ENCODE measurements at regions not wholly inside any gene's neighbourhood (a gene's known extent, or its start where the extent isn't known, plus 50 kb on each side); places are given as distances from the start of the nearest gene placed in this dataset.

DNA sequence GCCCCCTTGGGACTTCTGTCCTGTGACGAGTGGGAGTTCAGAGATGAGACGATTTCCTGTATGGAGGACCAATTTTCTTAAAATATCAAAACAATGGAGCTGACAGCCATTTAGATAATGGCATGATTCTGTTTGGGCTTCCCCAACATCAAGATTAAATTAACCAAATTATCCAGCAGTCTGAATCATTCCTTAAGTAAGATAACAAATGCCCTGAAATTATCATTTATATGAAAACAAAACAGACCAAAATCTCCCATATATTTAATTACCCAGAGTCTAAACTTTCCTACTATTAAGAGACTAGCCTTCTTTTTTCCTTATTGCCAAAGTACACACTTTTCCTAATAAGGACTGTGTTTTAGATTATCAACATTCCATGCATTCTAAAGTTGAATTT is 550.1 kb upstream of the PSMD7 start:
- TF ChIP-seq, protein P1, sequence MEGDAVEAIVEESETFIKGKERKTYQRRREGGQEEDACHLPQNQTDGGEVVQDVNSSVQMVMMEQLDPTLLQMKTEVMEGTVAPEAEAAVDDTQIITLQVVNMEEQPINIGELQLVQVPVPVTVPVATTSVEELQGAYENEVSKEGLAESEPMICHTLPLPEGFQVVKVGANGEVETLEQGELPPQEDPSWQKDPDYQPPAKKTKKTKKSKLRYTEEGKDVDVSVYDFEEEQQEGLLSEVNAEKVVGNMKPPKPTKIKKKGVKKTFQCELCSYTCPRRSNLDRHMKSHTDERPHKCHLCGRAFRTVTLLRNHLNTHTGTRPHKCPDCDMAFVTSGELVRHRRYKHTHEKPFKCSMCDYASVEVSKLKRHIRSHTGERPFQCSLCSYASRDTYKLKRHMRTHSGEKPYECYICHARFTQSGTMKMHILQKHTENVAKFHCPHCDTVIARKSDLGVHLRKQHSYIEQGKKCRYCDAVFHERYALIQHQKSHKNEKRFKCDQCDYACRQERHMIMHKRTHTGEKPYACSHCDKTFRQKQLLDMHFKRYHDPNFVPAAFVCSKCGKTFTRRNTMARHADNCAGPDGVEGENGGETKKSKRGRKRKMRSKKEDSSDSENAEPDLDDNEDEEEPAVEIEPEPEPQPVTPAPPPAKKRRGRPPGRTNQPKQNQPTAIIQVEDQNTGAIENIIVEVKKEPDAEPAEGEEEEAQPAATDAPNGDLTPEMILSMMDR (IDR thresholded peaks at IDR 0.05) = no peak

DNA sequence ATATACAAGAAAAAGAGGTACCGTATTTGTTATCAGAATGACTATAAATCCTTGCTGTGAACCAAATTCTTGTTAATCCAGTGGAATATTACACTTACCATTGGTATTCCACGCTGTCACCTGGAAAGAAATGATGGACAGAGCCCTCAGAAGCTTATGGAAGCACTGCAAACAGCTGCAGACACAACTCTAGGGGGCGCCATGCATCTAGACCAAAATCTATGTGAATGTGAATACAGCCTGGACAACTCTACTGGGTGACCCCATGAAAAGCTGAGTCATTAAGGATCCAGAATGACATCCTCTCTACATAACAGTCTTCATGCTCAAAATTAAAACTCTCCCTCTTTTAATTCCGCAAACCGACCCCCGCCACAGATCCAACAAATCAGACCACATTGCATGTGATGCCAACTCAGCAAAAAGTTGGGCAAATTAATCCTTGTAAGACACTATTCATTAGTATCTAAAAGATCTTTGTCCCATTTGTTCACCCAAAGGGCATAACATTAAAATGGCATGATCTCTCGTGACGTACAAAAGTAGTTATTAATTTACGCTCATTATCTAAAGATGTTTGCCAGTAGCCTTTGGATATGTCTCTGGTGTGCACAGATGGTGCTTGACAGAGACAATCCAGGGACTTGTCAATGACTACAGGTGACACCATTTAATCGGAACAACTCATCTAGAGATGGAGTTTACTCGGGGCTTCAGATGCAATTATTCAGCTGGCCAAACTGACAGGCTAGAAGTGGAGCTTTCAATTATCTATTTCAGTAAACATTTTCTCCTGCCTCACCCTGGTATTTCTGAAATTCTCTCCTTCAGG is 552.7 kb upstream of the PSMD7 start:
- TF ChIP-seq, protein P1 (IDR thresholded peaks at IDR 0.05) = no peak

DNA sequence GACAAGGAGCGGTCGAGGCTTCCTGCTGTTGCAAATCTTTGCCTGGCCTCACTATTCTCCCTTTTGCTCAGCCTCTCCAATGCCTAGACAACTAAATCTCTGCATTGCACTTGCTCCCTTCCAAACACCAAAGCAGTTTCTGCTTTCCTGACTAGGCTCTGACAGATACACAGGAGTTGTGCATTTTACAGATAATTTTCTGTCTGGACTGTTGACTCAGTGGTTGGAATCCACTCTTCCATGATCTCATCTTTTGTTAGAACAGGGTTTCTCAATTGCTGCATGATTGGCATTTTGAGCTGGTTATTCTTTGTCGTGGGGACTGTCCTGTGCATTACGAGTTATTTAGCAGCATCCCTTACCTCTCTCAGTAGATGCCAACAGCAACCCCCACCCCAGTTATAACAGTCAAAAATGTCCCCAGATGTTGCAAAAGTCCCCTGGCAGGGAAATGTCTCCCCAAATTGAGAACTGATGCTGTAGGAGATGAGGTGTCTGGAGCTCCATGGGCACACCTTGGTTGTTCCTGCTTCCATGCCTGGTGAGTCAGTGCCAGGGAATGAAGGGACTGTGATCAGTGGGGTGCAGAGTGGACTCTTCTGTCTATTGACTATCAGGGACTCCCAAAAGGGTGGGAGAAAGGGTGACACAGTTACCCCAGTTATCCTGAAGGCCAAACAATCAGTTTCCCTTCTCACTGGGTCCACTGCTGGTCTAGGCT is 557.4 kb upstream of the PSMD7 start:
- TF ChIP-seq, protein P1 (IDR thresholded peaks at IDR 0.05) = no peak

DNA sequence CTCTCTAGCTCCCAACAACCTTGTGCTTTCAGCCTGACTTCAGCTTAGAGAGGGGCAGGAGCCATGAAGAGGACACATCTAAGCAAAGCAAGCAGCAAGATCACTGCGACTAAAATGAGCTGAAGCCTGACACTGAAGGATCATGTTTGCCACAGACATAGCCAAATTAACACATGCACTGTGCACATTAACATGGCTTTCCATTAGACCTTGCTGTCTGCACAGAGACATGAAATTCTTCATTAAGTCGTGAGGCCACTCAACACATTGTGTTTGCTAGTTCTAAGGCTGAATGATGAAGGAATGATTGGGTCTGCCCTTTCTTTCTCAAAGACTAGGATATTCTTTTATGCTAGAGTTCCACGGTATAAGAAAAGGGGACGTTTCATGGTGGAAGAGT is 558.3 kb upstream of the PSMD7 start:
- TF ChIP-seq, protein P1 (IDR thresholded peaks at IDR 0.05) = no peak

DNA sequence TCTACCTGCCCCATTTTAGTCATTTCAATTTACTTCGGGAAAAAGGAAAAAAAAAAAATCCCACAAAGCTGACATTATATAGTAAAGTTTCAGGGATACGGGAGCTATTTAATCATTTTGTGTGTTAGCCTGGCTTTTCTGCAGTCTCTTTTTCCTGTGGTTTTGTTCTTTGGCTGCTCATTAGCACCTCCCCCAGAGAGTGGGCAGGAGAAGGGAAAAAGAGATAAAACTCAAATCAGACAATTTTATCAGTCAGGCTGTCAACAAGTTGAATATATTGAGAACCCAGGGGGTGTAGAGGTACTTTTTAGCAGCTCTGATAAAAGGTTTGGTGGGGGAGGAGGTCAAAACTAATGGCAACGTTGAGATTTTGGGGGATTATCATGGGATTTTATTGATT is 559.0 kb upstream of the PSMD7 start:
- TF ChIP-seq, protein P1 (IDR thresholded peaks at IDR 0.05) = no peak

DNA sequence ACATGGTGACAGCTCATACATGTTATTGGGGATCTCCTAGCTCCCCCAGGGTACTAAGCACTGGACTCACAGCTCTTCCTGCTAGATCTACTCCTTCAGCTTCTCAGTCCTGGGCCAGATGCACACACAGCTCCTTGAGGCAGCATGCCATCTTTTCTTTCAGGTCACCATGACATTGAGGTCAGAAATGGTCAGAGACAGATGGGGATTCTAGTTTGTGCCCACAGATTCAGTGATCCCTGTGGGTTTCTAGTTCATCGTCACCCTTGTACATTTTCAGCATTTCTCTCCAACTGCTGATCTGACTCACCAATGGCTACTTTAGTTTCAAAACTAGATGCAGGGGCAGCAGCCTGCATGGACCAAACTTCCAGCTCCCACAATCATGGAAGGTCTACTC is 560.7 kb upstream of the PSMD7 start:
- TF ChIP-seq, protein P1 (IDR thresholded peaks at IDR 0.05) = no peak

DNA sequence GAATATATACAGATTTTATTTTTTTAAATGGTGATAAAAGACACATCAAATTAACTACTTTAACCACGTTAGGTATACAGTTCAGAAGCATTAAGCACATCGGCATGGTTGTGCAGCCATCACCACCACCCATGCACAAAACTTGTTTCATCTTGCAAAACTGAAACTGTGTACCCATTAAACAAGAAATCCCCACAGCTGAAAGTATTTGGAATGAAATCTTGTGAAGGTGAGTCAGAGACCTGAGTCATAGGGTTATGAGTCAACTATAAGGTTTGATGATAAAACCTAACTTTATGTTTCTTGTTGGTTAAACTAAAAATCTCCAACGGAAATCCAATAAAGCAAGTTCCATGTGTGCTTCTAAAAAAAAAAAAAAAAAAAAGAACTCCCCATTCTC is 561.6 kb upstream of the PSMD7 start:
- TF ChIP-seq, protein P1 (IDR thresholded peaks at IDR 0.05) = no peak

Data from LNCAP (cell line).